ENCODE measurements at regions not wholly inside any gene's neighbourhood (a gene's known extent, or its start where the extent isn't known, plus 50 kb on each side); places are given as distances from the start of the nearest gene placed in this dataset.
"Not testable (repeated sequence)": the region's sequence is repeated elsewhere in the genome, so short reads cannot be mapped to it uniquely, and the experiment has no call there.

GRCh38 chr1:146850352-146850889 lies 87.7 kb upstream of the NBPF12 start:
- TF ChIP-seq, protein P1, sequence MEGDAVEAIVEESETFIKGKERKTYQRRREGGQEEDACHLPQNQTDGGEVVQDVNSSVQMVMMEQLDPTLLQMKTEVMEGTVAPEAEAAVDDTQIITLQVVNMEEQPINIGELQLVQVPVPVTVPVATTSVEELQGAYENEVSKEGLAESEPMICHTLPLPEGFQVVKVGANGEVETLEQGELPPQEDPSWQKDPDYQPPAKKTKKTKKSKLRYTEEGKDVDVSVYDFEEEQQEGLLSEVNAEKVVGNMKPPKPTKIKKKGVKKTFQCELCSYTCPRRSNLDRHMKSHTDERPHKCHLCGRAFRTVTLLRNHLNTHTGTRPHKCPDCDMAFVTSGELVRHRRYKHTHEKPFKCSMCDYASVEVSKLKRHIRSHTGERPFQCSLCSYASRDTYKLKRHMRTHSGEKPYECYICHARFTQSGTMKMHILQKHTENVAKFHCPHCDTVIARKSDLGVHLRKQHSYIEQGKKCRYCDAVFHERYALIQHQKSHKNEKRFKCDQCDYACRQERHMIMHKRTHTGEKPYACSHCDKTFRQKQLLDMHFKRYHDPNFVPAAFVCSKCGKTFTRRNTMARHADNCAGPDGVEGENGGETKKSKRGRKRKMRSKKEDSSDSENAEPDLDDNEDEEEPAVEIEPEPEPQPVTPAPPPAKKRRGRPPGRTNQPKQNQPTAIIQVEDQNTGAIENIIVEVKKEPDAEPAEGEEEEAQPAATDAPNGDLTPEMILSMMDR (conservative IDR thresholded peaks at IDR 0.05 in 1 of 2, IDR thresholded peaks at IDR 0.05 in 1 of 2; ENCODE audit: low read depth in 1 of 2, low read length in 2 of 2) = not testable (repeated sequence)
- TF ChIP-seq EZH2 (IDR thresholded peaks at IDR 0.05; ENCODE audit: low read length, missing control alignments) = not testable (repeated sequence)
